Colonic mucosa (tissue), 4 donors: ENCODE measurements at regions not wholly inside any gene's neighbourhood (a gene's known extent, or its start where the extent isn't known, plus 50 kb on each side); places are given as distances from the start of the nearest gene placed in this dataset.
"Not testable (repeated sequence)": the region's sequence is repeated elsewhere in the genome, so short reads cannot be mapped to it uniquely, and the experiment has no call there.

ENCODE experiments used
- DNase-seq: peaks from one replicate; pipeline ENCODE4 v3.0.0-alpha.2; 2020
- H3K27ac ChIP-seq: fragments of 200-600 bp; one replicate; pipeline ENCODE4 v1.8.0; 2021
- H3K27me3 ChIP-seq: fragments of 200-600 bp; one replicate; pipeline ENCODE4 v1.8.0; 2021
- H3K36me3 ChIP-seq: fragments of 200-600 bp; one replicate; pipeline ENCODE4 v1.8.0; 2021
- H3K4me1 ChIP-seq: fragments of 200-600 bp; one replicate; pipeline ENCODE4 v1.8.0; 2021; ENCODE audit warnings: mild to moderate bottlenecking
- H3K4me3 ChIP-seq: fragments of 200-600 bp; one replicate; pipeline ENCODE4 v1.8.0; 2021
- H3K9ac ChIP-seq, 2 donors: one replicate each; pipeline ENCODE4 v1.7.0; 2013; ENCODE audit warnings: control low read depth in 2 of 2, low read depth in 2 of 2, low read length in 2 of 2
- H3K9me3 ChIP-seq: fragments of 200-600 bp; one replicate; pipeline ENCODE4 v1.8.0; 2021
- intact Hi-C: fragments of 100-400 bp; cut with DNase I; formaldehyde crosslinking; loops from one replicate; pipeline ENCODE4 v1.14.1; 2022
- TF ChIP-seq, protein P1 (sequence below): fragments of 200-600 bp; IDR thresholded peaks from one replicate; pipeline ENCODE4 v1.8.0; 2022; ENCODE audit warnings: antibody characterized with exemption, mild to moderate bottlenecking
- donor health status: healthy.
- donor health status: DM: no; HTN: no; CAD: no.
- donor health status: DM: no; HTN: no; CAD: no.

DNA sequence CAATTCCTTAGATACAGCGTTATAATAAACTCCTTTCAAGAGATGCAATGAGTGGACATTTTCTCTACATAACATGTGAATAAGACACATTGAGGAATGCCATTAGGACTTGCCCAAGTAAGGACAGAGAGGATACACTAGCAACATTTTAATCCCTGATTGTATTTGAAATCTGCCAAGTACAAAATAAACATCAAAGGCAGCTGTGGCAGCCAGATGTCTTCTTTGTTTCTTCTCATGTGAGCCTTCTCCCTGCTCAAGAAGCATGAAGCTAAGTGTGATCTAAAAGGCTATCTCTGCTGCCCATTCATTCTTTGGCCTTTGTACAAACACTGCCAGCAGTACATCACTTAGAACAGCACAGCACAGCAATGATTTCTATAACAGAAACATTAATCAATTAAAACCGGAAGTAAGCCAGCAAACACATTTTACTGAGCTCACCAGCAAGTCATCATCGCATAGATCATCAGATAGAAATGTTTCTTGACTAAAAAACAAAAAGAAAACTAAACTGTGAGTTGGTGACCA lies 364.0 kb downstream of the CNTN6 start:
- intact Hi-C loops = no loop called here
- TF ChIP-seq, protein P1, sequence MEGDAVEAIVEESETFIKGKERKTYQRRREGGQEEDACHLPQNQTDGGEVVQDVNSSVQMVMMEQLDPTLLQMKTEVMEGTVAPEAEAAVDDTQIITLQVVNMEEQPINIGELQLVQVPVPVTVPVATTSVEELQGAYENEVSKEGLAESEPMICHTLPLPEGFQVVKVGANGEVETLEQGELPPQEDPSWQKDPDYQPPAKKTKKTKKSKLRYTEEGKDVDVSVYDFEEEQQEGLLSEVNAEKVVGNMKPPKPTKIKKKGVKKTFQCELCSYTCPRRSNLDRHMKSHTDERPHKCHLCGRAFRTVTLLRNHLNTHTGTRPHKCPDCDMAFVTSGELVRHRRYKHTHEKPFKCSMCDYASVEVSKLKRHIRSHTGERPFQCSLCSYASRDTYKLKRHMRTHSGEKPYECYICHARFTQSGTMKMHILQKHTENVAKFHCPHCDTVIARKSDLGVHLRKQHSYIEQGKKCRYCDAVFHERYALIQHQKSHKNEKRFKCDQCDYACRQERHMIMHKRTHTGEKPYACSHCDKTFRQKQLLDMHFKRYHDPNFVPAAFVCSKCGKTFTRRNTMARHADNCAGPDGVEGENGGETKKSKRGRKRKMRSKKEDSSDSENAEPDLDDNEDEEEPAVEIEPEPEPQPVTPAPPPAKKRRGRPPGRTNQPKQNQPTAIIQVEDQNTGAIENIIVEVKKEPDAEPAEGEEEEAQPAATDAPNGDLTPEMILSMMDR = no peak
- DNase-seq = no peak
- H3K27ac ChIP-seq = no peak overlapping the region
- H3K36me3 ChIP-seq = no peaks in the 10 kb centered on the region
- H3K9ac ChIP-seq = no peak overlapping the region
- no peak overlapping the region for H3K4me3 ChIP-seq
- H3K9me3 ChIP-seq = no peaks in the 10 kb centered on the region
- no peaks in the 10 kb centered on the region for H3K4me1 ChIP-seq
- H3K27me3 ChIP-seq = no peaks in the 10 kb centered on the region

DNA sequence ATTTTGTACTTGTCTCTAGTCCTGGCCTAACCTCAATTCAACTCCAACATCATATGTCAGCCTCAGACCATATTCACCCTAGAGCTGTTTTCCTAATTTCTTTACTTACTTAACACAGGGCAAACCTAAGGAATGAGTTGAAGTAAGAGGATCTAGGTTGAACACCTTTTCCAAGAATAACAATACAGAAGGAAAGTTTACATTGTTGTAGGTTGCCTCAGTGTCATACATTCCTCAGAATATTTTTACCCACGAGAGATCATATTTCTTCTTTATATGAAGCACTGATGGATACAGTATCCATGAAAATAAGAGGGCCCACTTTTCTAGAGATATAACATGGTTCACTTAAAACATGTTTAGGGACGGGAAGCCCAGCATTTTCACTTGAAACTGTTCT lies 369.5 kb downstream of the CNTN6 start:
- Histone ChIP-seq H3K27ac (no peak overlapping the region), H3K4me1 (no peaks in the 10 kb centered on the region), H3K27me3 (no peaks in the 10 kb centered on the region), H3K9me3 (no peaks in the 10 kb centered on the region), H3K9ac (no peak overlapping the region), H3K4me3 (no peak overlapping the region), H3K36me3 (no peaks in the 10 kb centered on the region)
- TF ChIP-seq, protein P1 = no peak
- no peak for DNase-seq
- intact Hi-C loops = no loop called here

DNA sequence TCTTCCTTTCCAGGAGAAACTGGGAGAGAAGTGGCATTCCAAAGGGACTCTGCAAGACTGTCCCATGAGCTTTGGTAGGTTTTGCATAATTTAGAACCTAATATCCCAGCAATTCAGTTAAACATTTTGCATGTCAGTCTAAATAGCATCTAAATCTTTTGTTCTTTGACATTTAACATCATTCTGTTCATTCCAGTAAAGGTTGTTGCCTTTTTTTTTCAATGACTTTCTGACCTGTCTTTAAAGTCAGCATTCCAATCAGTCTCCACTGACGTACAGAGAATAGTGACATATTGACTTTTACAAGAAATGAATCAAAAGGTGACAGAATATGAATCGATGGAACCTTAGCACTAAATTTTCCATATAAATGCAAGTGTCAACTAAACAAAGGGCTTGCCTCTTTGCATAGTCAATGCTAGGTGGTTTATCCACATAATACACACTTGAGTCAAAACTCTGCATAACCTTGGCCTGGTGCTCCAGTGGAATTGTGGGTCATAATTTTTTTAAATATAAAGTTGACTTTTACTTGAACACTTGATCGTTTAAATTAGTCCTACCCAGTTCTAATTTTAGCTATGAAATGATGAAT lies 370.1 kb downstream of the CNTN6 start:
- TF ChIP-seq, protein P1 = no peak
- Histone ChIP-seq H3K36me3 (no peaks in the 10 kb centered on the region), H3K9ac (no peak overlapping the region), H3K4me3 (no peak overlapping the region), H3K9me3 (no peaks in the 10 kb centered on the region), H3K27ac (no peak overlapping the region), H3K27me3 (no peaks in the 10 kb centered on the region), H3K4me1 (no peaks in the 10 kb centered on the region)
- intact Hi-C loops = no loop called here
- no peak for DNase-seq

DNA sequence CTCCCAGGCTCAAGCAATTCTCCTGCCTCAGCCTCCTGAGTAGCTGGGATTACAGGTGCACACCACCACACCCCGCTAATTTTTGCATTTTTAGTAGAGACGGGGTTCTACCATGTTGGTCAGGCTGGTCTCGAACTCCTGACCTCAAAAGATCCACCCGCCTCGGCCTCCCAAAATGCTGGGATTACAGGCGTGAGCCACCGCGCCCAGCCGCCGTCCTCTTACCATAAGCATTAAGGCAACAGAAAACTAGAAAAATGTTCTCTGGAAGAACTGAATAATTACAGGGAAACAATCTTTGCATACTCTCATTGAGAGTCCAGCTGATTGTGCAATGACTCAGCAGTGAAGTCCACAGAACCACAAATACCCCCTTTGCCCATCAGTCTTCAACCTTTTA lies 372.3 kb downstream of the CNTN6 start:
- H3K36me3 ChIP-seq, H3K27me3 ChIP-seq, H3K27ac ChIP-seq, intact Hi-C loops, H3K4me3 ChIP-seq, DNase-seq, H3K9me3 ChIP-seq, H3K4me1 ChIP-seq, H3K9ac ChIP-seq: not testable (repeated sequence)

DNA sequence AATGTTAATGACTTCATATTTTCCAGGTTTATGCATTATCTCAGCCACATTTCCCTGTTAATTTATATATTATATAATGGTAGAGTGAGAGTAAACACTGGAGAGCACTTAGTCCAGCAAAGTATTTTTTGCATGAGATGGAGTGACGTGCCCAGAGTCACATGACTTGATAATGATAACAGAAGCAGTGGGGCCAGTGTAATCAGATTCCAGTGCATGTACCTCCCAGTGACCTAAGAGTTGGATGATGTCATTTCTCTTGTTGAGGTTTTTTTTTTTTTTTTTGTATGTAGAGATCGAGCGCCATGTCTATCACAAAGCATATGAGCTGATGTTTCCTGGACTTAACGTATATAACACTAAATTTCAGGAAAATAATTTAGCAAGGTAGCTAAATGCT lies 375.3 kb downstream of the CNTN6 start:
- intact Hi-C loops = no loop called here

DNA sequence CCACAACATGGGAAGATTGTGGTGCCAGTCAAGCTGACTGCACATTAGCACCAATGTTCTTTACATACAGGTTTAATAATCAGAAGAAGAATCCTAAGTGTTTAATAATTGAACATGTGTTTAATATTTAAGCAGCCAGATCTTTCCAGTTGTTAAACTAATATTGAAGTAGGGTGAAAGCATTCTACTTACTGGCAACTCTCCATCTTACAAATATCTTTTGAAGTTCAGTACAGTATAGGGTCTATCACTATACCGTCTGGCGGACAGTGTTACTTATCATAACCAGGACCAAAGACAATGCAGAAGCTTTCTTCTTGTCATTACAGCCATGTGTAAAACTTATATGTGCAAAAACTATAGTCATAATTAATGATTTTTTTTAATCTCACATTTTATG lies 376.4 kb downstream of the CNTN6 start:
- Histone ChIP-seq H3K9me3 (no peaks in the 10 kb centered on the region), H3K4me1 (no peaks in the 10 kb centered on the region), H3K27me3 (no peaks in the 10 kb centered on the region), H3K27ac (no peak overlapping the region), H3K9ac (no peak overlapping the region), H3K4me3 (no peak overlapping the region), H3K36me3 (no peaks in the 10 kb centered on the region)
- no peak for DNase-seq
- intact Hi-C loops = no loop called here
- TF ChIP-seq, protein P1 = no peak

More for the DNA sequence above, 375.3 kb downstream of the CNTN6 start:
- Histone ChIP-seq H3K36me3 (no peaks in the 10 kb centered on the region), H3K27me3 (no peaks in the 10 kb centered on the region), H3K4me3 (no peak overlapping the region), H3K9me3 (no peaks in the 10 kb centered on the region), H3K4me1 (no peaks in the 10 kb centered on the region), H3K27ac (no peak overlapping the region), H3K9ac (no peak overlapping the region)
- DNase-seq = no peak
- TF ChIP-seq, protein P1 = no peak
